GM21786 (cell line): ENCODE measurements at regions not wholly inside any gene's neighbourhood (a gene's known extent, or its start where the extent isn't known, plus 50 kb on each side); places are given as distances from the start of the nearest gene placed in this dataset.

Source experiments
- ATAC-seq: cut with Tn5 transposase; IDR thresholded peaks from one replicate; pipeline ENCODE4 v1.9.1; 2021; ENCODE audit not compliant: unreplicated experiment

DNA sequence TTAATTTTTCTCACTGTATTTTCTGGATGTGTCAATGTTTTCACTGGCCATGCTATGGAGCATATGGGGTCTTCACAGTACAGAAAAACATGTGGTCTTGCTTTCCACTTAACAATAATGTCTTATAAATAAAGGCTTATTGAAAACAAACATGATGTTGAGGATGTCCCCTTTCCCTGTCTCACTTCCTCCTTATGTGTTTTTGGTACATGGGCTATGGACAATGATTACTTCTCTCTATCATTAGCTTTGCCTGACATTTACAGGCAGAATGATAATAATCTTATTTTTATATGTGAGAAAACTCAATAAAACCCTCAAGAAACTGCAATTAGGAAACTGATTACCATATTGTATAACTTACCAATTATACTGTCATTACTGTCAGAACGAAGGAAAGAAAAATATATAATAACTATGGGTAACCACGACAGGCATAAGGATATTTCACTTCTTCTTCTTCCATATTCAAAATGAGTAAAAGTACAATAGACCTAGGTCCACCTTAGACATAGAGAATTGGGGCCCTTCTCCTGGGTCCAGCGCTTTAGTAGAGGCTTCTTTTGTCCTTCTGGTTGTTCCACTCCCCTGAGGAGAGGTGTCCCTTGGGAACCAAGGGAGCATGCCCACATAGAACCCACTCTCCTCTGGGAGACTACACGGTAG lies 375.0 kb downstream of the MAN2A1 start:
- ATAC-seq = no peak

DNA sequence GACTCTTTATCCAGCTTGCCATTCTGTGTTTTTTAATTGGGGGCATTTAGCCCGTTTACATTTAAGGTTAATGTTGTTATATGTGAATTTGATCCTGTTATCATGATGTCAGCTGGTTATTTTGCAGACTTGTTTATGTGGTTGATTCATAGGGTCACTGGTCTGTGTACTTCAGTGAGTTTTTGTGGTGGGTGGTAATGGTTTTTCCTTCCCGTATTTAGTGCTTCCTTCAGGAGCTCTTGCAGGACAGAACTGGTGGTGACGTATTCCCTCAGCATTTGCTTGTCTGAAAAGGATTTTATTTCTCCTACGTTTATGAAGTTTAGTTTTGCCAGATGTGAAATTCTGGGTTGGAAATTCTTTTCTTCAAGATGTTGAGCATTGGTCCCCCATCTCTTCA lies 381.1 kb downstream of the MAN2A1 start:
- ATAC-seq = no peak

- ATAC-seq = no peak
Measured at GRCh38 chr5:110072651-110073050, 382.9 kb downstream of the MAN2A1 start.

- ATAC-seq = no peak
Measured at GRCh38 chr5:110073534-110073933, 383.8 kb downstream of the MAN2A1 start.

- ATAC-seq = no peak
Measured at GRCh38 chr5:110075656-110076055, 385.9 kb downstream of the MAN2A1 start.

- no peak for ATAC-seq
Measured at GRCh38 chr5:110077147-110077546, 387.4 kb downstream of the MAN2A1 start.

DNA sequence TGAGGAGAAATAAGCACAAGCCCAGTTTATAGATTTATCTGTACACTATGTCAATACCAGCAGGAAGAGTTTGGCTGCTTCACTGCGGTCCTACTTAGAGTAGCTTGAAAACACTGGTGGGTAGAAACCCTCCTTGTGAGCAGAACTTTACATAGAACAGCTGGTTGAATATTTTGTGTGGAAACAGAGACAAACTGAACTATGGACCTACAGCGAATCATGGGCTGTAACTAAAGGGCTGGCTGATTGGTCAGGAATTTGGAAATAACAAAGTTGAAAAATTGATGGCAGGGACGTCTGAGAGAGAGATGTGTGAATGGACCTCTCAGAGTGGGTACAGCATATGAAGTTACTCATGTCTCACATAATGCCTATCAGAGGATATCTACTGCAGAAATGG lies 392.5 kb downstream of the MAN2A1 start:
- no peak for ATAC-seq

GRCh38 chr5:110082863-110083262 lies 393.1 kb downstream of the MAN2A1 start:
- no peak for ATAC-seq

GRCh38 chr5:110085826-110086225 lies 396.1 kb downstream of the MAN2A1 start:
- no peak for ATAC-seq

- no peak for ATAC-seq
Measured at GRCh38 chr5:110086658-110087388, 397.1 kb downstream of the MAN2A1 start.

GRCh38 chr5:110087829-110088228 lies 398.1 kb downstream of the MAN2A1 start:
- ATAC-seq = no peak

GRCh38 chr5:110088676-110089436 lies 399.1 kb downstream of the MAN2A1 start:
- no peak for ATAC-seq

- ATAC-seq = no peak
Measured at GRCh38 chr5:110092955-110093785, 403.4 kb downstream of the MAN2A1 start.

GRCh38 chr5:110094109-110094508 lies 404.4 kb downstream of the MAN2A1 start:
- ATAC-seq = no peak

- ATAC-seq = no peak
Measured at GRCh38 chr5:110094548-110094947, 404.8 kb downstream of the MAN2A1 start.

- no peak for ATAC-seq
Measured at GRCh38 chr5:110096419-110096818, 406.7 kb downstream of the MAN2A1 start.

- ATAC-seq = no peak
Measured at GRCh38 chr5:110099572-110099971, 409.8 kb downstream of the MAN2A1 start.

DNA sequence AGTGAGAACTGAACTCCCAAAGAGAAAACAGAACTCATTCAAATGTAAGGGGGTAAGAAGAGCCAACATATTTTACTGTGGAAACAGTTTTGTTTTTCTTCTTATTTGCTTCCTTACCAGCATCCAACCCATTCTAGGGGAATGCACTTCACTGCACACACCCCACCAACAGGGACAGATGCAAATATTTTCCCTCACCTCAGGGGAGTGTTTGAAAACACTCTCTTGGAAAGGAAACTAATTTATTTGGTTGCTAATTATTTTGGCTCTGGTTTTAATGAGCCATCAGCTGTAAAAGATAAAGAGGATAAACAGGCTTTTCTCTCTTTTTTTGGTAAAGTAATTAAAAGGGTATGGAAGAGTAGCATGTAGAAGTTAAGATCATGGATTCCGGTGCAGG lies 413.4 kb downstream of the MAN2A1 start:
- no peak for ATAC-seq

DNA sequence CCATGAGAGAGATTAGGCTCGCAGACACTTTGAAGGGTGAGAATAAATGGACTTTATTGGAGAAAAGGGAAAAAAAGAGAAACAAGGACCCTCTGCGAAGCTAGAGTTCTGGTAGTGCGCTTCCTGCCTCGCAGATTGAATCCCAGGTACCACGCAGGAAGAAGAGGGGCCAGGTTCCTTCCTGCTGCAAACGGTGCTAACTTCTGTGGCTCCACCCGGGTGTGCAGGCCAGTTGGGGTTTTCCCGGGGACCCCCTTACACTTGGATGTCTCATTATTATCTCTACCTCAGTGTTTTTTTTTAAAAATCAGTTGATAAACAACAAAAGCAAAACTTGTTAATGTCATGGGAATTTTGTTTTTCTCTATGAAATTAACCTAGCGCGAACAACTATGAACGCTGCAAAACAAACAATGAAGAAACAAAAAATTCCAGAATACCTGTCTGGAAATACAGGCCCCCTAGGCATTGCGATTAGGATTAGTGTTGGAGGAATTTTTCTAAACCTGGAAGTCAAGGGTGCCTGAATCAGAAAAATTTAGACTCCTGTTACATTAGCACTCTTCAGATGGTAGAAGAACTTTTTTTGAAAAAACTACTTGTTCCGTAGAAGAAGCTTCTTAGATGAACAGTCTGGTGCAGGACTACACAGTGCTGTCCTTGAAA lies 414.5 kb downstream of the MAN2A1 start:
- no peak for ATAC-seq
